T47D (cell line): ENCODE measurements at regions not wholly inside any gene's neighbourhood (a gene's known extent, or its start where the extent isn't known, plus 50 kb on each side); places are given as distances from the start of the nearest gene placed in this dataset.
A peak's percentile ranks its signal among the peaks of the same experiment; 100 is the strongest.

ENCODE experiments used
- DNase-seq, 2 experiments: peaks; one replicate each; pipeline versions ENCODE4 v3.0.0 to v3.0.0-alpha.2; 2011 to 2012; ENCODE audit warnings: low read depth in 1 of 2, low spot score in 1 of 2
- JUND ChIP-seq: IDR thresholded peaks from 2 replicates; pipeline ENCODE4 v1.6.1; 2012; ENCODE audit warnings: low read depth
- in situ Hi-C: cut with HindIII; loops from 2 replicates; pipeline ENCODE4 v1.10.0; 2016; ENCODE audit warnings: low sequenced_read_pairs, low pct_unique_long_range_greater_than_20kb

DNA sequence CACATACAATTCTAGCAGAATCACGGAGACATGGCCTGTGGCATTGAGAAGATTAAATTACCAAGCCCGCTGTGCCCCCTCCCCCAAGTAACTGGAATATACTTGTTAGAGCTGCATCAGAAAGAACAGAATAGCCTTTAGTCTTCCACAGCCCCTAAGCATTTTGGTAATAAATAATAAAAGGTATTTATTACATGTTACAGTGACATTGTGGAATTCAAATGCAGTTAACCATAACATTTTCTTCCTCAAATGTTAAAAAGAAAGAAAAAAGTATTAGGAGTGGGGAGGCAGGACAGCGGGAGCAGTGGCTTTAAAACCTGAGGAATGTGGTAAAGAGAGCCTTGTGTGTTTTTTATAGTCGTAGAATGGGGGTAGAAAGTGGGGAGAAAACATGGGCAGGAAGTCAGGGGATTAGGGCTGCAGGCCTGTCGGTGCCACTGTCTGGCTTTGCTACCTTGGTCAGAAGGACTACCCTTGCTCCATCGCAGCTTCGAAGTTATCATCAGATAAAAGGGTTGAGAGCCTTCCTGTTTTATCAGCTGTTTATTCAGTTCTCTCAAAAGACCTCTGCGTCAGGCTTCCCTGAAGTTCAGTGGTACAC is 255.9 kb downstream of the MSRB3 start:
- TF ChIP-seq JUND: no peak
- in situ Hi-C loops: no loop called here

DNA sequence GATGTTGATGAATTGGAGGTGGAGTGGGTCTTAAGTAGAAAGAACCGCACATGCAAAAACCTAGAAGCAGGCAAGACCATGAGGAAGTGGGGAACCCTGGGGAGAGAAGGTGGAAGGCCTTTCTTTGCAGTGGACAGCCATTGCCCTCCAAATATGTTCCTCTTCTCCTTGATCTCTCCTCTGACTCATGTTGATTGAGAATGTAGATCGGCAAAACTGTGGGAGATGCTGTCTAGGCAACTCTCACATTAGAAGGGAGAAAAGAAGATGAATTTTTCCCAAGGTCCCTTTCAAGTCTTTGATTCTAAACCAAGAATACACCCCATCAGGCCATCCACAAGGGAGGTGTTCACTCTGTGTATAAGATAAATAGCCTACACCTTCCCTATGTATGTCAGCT is 257.5 kb downstream of the MSRB3 start:
- in situ Hi-C loops: no loop called here
- no peak for TF ChIP-seq JUND

More for the DNA sequence above, 255.9 kb downstream of the MSRB3 start:
- DNase-seq: no peak

DNA sequence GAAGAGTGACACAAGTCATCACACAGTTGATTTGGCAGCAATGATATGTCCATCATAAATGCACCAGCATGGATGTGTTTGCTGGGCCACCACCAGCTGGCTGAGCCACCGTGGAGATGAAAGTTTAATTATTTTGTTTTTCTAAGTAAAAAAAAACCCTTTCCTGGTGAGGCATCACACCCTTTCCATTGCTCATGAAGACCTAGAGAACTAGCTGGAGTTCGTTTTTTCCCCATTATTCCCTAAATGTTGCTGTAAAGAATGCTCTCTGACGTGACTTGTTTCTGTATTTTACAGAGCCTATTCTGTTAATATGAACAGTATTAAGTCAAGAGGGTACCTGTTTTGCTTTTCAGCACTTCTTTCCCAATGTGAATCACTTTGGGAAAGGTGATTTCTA is 257.9 kb downstream of the MSRB3 start:
- no peak for DNase-seq
- no peak for TF ChIP-seq JUND
- in situ Hi-C loops: no loop called here

More for the DNA sequence above, 257.5 kb downstream of the MSRB3 start:
- DNase-seq: no peak

DNA sequence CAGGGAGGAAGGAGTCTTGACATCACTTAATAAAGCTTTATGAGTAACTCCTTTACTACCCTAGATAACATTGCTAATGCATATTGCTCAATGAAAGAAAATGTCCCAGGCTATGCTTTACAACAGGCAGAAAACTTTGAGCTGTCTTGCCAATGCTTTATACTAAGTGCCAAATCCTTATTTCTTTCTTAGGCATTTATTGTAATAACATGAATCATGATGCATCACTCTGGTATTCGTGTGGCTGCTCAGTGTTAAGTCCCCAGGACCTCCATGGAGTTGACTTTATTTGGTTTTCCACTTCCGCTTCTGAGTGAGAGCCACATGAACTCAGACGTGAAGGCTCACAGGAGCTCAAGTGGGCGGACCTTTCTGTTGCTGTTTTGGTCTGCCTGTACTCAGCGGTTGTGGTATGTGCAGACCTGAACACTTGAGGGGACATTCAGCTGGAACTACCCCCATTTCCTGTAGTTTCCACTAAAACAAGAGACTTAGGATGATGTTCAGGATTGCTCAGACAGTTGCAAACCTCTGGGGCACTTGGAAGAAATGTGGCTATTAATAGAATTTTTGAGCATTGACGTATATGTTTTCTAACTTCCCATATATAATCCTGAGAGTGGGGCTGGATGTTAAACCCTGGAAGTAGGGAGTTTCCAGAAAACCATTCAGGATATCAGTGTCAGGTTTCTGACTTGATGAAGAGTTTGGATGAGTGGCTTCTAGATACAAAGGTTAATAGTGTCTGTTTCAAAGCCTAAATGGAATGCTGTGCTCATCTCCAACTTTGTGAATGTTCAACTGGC is 258.6 kb downstream of the MSRB3 start:
- DNase-seq: no peak
- in situ Hi-C loops: no loop called here
- TF ChIP-seq JUND: no peak

DNA sequence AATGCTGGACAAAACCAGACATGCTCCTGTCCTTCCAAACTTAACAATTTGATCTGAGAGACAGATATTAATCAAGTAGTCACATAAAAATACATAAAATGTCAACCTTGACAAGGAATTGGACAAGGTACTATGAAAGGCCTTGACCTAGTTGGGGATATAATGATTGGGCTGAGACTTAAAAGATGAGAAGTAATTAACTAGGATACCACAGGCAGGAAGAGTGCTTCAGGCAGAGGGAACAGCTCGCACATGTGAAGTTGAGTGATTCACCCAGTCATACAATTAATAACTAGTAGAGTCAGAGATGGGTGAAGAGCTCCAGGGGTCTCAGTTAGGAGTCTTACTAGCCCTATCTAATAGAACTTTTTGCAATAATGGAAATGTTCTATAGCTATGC is 259.5 kb downstream of the MSRB3 start:
- no peak for DNase-seq
- in situ Hi-C loops: no loop called here
- no peak for TF ChIP-seq JUND

DNA sequence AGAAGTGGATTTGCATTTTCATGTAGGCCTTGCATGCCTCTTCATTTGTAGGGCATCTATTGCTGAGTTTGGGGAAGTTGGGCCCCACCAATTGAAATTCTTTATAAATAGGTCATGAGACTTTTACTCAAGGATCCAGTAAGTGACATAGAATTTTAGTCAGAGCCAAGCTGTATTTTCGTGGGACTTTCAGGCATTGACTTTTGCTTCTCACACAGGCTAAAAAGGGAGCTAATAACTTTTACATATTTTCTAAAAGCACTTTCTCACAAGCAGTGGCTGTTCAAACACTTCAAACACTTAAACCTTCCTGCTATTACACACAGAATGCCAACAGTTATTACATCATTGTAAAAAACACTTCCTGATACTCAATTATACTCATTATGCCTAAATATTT is 260.5 kb downstream of the MSRB3 start:
- no peak for DNase-seq
- in situ Hi-C loops: no loop called here
- TF ChIP-seq JUND: no peak

DNA sequence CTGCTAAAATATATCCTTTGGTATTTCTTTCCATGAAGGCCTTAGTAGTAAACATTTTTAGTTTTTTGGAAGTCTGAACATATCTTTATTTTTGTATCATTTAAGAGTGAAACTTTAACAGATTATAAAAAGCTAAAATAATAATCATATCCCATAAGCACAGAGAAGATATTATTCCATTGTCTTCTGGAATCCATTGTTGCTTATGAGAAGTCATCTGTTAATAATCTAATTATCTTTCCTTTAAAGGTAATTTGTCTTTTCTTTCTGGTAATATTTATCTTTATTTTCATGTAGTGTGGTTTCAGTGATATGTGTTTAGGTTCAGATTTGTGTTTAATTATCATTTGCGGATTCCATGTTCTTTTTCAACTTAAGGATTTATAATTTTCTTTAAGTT is 261.7 kb downstream of the MSRB3 start:
- in situ Hi-C loops: no loop called here
- no peak for TF ChIP-seq JUND
- DNase-seq: no peak

DNA sequence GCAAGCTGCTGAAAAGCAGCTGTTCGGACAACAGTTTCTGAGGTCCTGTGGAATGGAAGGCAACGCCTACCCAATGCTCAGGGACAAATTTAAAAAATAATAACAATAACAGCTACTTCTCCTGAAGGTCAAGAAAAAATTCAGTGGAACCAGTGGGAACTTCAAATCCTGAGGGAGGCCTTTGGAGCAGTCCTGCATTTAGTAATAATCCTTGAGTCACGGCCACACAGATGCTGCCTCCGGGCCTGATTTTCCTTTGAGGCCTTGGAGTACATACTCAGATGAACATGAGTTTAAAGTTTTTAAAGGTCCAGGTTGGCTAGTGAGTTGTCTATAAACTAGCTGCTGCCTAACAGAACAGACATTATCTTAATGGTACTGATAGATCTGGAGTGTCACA is 268.0 kb downstream of the MSRB3 start:
- in situ Hi-C loops: no loop called here
- DNase-seq: no peak
- TF ChIP-seq JUND: no peak

DNA sequence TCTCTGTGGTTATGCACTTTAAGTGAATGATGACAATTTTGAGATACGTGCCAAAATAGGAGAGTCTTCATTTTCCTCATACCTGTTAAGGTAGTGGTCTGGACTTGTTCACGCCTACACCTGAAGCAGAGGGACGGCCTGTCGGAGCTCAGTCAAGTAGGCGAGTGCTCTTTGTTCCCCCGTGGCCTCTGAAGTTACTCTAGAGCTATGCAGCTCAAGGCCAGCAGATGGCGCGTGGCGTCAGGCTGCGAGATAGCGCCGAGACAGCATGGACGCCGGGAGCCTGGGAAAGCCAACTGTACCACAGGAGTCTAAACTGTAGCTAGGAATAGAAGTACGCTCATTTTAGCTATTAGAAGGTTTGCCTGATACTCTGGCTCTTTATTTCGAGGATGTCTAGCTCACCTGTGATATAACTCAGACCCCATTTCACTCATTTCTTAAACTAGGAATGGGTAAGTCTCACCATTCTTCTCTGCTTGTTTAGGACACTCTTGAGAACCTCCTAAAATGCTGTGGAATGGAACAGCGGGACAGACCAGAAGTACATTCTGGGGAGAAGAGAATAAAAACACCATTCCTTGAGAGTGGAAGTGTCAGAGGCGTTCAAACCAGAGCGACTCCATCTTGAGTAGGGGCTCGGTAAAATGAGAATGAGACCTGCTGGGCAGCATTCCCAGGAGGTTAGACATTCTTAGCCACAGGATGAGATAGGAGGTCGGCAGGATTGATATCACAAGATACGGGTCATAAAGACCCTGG is 267.4 kb upstream of the HMGA2 start:
- TF ChIP-seq JUND: no peak
- in situ Hi-C loops: no loop called here
- peak; percentile 80 to 89 for DNase-seq

DNA sequence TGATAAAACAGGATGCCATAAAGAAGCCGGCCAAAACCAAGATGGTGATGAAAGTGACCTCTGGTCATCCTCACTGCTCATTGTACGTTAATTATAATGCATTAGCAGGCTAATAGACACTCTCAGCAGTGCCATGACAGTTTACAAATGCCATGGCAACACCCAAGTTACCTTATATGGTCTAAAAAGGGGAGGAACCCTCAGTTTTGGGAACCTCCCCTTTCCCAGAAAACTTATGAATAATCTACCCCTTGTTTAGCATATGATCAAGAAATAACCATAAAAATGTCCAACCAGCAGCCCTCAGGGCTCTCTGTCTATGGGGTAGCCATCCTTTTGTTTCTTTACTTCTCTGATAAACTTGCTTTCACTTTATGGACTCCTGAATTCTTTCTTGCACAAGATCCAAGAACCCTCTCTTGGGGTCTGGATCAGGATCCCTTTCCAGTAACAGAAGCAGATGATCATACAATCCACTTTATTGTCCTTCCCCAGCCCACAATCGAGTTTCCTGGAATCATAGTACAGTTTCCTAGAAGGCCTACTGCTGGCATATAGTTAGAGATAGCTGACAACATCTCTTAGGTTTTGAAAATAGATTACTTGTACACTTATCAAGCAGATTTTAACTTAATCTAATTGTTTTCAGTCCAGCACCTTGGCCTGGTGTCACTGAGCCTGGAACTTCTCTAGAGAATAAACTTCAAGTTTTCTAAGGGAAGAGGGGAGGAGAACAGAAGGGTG is 266.7 kb upstream of the HMGA2 start:
- no peak for DNase-seq
- TF ChIP-seq JUND: no peak
- in situ Hi-C loops: no loop called here

DNA sequence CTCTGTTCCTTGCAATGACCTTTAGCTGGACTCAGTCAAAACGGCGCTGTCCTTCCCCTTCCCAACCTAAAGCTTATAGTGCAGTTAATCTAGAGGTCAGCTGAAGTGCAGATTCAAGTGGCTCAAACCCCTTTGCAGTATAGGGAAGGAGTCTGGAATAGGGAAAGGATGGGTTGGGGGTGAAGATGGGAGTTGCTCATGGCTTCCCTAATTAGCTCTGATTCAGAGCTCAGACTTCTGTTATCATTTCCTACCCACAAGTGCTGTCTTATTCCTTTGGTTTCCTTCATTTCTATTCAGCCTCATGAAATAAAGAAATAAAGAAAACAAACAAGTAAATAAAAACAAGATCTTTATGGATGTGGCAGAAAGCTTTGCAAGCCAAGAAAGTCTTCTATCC is 264.0 kb upstream of the HMGA2 start:
- in situ Hi-C loops: no loop called here
- DNase-seq: no peak
- TF ChIP-seq JUND: no peak

DNA sequence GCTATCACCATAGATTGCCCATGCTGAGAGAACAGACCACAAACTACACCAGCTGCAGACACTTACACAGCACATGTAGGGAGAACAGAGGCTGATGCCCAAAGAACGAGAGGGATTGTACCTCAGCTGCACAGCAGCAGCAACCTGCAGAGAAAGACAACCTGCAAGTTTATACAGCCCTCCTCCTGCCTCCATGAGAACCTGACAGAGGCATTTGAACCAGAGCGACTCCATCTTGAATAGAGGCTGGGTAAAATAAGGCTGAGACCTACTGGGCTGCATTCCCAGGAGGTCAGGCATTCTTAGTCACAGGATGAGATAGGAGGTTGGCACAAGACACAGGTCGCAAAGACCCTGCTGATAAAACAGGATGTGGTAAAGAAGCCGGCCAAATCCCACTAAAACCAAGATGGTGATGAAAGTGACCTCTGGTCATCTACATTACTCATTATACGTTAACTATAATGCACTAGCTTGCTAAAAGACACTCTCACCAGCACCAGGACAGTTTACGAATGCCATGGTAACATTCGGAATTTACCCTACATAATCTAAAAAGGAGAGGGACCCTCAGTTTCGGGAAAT is 262.4 kb upstream of the HMGA2 start:
- TF ChIP-seq JUND: no peak
- in situ Hi-C loops: no loop called here
- no peak for DNase-seq
